ENCODE measurements at regions not wholly inside any gene's neighbourhood (a gene's known extent, or its start where the extent isn't known, plus 50 kb on each side); places are given as distances from the start of the nearest gene placed in this dataset.

DNA sequence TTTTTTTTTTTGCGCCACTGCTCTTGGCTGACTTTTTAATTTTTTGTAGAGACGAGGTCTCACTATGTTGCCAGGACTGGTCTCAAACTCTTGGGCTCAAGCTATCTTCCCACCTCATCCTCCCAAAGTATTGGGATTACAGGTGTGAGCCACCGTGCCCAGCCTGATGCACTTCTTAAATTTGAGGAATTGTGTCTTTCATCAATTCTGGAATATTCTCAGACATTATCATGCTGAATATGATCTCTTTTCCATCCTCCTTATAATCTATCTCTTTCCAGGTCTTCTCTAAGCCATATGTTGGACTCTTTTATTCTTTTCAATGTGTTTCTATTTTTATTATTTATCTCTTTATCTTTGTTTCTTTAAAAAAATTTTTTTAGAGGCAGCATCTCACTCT lies 196.2 kb upstream of the IER5L start:
- H3K27me3 ChIP-seq (ENCODE audit: control insufficient read depth, insufficient read depth, low read length) = no peaks in the 10 kb centered on the region
- TF ChIP-seq, protein P1, sequence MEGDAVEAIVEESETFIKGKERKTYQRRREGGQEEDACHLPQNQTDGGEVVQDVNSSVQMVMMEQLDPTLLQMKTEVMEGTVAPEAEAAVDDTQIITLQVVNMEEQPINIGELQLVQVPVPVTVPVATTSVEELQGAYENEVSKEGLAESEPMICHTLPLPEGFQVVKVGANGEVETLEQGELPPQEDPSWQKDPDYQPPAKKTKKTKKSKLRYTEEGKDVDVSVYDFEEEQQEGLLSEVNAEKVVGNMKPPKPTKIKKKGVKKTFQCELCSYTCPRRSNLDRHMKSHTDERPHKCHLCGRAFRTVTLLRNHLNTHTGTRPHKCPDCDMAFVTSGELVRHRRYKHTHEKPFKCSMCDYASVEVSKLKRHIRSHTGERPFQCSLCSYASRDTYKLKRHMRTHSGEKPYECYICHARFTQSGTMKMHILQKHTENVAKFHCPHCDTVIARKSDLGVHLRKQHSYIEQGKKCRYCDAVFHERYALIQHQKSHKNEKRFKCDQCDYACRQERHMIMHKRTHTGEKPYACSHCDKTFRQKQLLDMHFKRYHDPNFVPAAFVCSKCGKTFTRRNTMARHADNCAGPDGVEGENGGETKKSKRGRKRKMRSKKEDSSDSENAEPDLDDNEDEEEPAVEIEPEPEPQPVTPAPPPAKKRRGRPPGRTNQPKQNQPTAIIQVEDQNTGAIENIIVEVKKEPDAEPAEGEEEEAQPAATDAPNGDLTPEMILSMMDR (IDR thresholded peaks at IDR 0.05; ENCODE audit: insufficient read depth, low read length, severe bottlenecking) = no peak
- no peaks in the 10 kb centered on the region for H3K36me3 ChIP-seq (ENCODE audit: control insufficient read depth, insufficient read depth, low read length)
- DNase-seq (ENCODE audit: low read depth) = no peak
- no peak for FAIRE-seq
- H3K4me3 ChIP-seq (ENCODE audit: low read depth, low read length) = no peak overlapping the region

DNA sequence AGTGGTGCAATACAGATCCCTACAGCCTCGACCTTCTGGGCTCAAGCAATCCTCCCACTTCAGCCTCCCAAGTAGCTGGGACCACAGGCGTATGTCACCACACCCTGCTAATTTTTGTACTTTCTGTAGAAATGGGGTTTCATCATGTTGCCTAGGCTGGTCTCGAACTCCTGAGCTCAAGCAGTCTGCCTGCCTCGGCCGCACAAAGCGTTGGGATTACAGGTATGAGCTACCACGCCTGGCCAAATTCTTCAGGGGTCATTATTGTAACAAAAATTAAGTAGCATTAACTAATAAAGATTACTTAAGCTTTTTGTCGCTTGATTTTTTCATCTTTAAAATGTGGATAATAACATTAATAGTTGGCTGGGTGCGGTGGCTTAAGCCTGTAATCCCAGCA lies 195.3 kb upstream of the IER5L start:
- no peaks in the 10 kb centered on the region for H3K36me3 ChIP-seq (ENCODE audit: control insufficient read depth, insufficient read depth, low read length)
- no peak for DNase-seq (ENCODE audit: low read depth)
- H3K4me3 ChIP-seq (ENCODE audit: low read depth, low read length) = no peak overlapping the region
- no peaks in the 10 kb centered on the region for H3K27me3 ChIP-seq (ENCODE audit: control insufficient read depth, insufficient read depth, low read length)
- TF ChIP-seq, protein P1 (IDR thresholded peaks at IDR 0.05; ENCODE audit: insufficient read depth, low read length, severe bottlenecking) = no peak
- FAIRE-seq = no peak

DNA sequence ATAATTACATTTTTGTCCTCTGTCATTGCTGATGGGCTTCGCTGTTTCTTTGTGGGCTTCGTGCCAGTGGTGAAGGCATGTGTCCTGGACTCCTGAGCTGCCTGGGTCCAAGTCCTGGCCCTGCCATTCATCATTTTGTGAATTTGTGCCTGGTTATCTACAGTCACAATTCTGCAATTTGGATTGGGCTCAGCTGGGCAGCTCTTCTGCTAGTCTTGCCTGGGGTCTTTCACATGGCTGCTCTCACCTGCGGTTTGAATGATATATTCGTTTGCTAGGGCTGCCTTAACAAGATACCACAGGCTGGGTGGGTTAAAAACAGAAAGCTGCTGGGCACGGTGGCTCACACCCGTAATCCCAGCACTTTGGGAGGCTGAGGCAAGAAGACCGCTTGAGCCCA lies 192.7 kb upstream of the IER5L start:
- H3K27me3 ChIP-seq (ENCODE audit: control insufficient read depth, insufficient read depth, low read length) = no peaks in the 10 kb centered on the region
- no peak for FAIRE-seq
- H3K36me3 ChIP-seq (ENCODE audit: control insufficient read depth, insufficient read depth, low read length) = no peaks in the 10 kb centered on the region
- DNase-seq (ENCODE audit: low read depth) = no peak
- no peak overlapping the region for H3K4me3 ChIP-seq (ENCODE audit: low read depth, low read length)
- TF ChIP-seq, protein P1 (IDR thresholded peaks at IDR 0.05; ENCODE audit: insufficient read depth, low read length, severe bottlenecking) = no peak

DNA sequence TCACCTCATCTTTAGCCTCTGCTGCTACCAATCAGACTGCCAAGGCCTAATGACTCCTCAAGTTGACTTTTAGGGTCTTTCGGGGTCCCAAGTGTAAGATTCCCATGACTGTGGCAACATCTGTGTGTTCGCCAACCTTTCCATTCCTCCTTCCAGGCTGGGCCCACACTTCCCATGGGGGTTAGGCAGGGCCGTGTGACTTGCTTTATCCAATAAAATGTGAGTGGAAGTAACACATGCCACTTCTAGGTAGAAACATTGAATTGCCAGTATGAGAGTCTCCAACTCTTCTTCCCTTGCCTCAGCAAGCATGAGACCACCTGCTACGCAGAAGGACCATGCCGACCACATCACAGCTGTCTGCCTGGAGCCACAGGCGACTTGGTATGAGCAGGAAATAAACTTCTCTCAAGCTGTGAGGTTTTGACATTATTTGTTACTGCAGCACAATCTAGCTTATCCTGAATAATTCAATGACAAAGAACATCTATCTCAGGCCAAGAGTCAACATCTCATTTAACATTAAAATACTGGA lies 190.4 kb upstream of the IER5L start:
- Histone ChIP-seq H3K4me3 (ENCODE audit: low read depth, low read length) (no peak overlapping the region), H3K36me3 (ENCODE audit: control insufficient read depth, insufficient read depth, low read length) (no peaks in the 10 kb centered on the region), H3K27me3 (ENCODE audit: control insufficient read depth, insufficient read depth, low read length) (no peaks in the 10 kb centered on the region)
- FAIRE-seq (no peak), DNase-seq (ENCODE audit: low read depth) (no peak)
- TF ChIP-seq, protein P1 (IDR thresholded peaks at IDR 0.05; ENCODE audit: insufficient read depth, low read length, severe bottlenecking) = no peak

DNA sequence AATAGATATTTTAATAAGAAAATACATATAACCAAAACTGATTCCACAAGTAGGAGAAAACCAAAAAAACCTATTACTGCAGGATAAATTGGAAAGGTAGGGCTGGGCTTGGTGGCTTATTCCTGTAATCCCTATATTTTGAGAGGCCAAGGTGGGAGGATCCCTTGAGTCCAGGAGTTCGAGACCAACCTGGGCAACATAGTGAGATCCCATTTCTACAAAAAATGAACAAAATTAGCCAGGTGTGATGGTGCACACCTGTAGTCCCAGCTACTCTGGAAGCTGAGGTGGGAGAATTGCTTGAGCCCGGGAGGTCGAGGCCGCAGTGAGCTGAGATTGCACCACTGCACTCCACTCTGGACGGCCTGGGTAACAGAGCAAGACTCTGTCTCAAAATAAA lies 189.2 kb upstream of the IER5L start:
- TF ChIP-seq, protein P1 (IDR thresholded peaks at IDR 0.05; ENCODE audit: insufficient read depth, low read length, severe bottlenecking) = no peak
- Histone ChIP-seq H3K4me3 (ENCODE audit: low read depth, low read length) (no peak overlapping the region), H3K27me3 (ENCODE audit: control insufficient read depth, insufficient read depth, low read length) (no peaks in the 10 kb centered on the region), H3K36me3 (ENCODE audit: control insufficient read depth, insufficient read depth, low read length) (no peaks in the 10 kb centered on the region)
- no peak for DNase-seq (ENCODE audit: low read depth)
- no peak for FAIRE-seq

DNA sequence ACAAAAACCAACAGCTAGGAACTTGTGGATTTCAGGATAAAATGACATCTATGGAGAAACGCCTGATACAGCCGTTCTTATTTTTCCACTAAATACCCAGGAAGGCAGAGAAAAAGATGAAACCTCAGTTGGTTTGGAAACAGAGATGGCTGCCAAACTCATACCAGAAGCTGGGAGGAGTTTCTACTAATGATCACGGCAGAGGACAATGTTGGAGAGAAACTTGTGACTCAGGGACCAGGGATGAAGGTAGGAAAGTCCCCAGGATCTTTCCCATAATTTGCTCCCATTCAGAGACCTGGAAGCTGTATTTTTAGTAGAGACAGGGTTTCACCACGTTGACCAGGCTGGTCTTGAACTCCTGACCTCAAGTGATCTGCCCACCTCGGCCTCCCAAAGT lies 187.1 kb upstream of the IER5L start:
- Histone ChIP-seq H3K27me3 (ENCODE audit: control insufficient read depth, insufficient read depth, low read length) (no peaks in the 10 kb centered on the region), H3K4me3 (ENCODE audit: low read depth, low read length) (no peak overlapping the region), H3K36me3 (ENCODE audit: control insufficient read depth, insufficient read depth, low read length) (no peaks in the 10 kb centered on the region)
- no peak for DNase-seq (ENCODE audit: low read depth)
- TF ChIP-seq, protein P1 (IDR thresholded peaks at IDR 0.05; ENCODE audit: insufficient read depth, low read length, severe bottlenecking) = no peak
- FAIRE-seq = no peak
